Mucosa of rectum (tissue), 2 donors: ENCODE measurements at regions not wholly inside any gene's neighbourhood (a gene's known extent, or its start where the extent isn't known, plus 50 kb on each side); places are given as distances from the start of the nearest gene placed in this dataset.
"Not testable (repeated sequence)": the region's sequence is repeated elsewhere in the genome, so short reads cannot be mapped to it uniquely, and the experiment has no call there.

Source experiments
- H3K27ac ChIP-seq, 2 donors: one replicate each; pipeline ENCODE4 v1.7.0; 2013; ENCODE audit warnings: inconsistent platforms in 2 of 2, low read depth in 2 of 2, low read length in 2 of 2
- H3K27me3 ChIP-seq, 2 donors: one replicate each; pipeline ENCODE4 v1.7.0; 2013; ENCODE audit warnings: low read length in 2 of 2; ENCODE audit not compliant: control insufficient read depth in 2 of 2, insufficient read depth in 2 of 2
- H3K36me3 ChIP-seq, 2 donors: one replicate each; pipeline ENCODE4 v1.7.0; 2013; ENCODE audit warnings: low read length in 2 of 2; ENCODE audit not compliant: control insufficient read depth in 2 of 2, insufficient read depth in 2 of 2
- H3K4me1 ChIP-seq, 2 donors: one replicate each; pipeline ENCODE4 v1.7.0; 2013; ENCODE audit warnings: low read length in 2 of 2, mild to moderate bottlenecking in 1 of 2; ENCODE audit not compliant: control insufficient read depth in 2 of 2, insufficient read depth in 2 of 2
- H3K4me3 ChIP-seq, 2 donors: one replicate each; pipeline ENCODE4 v1.7.0; 2013; ENCODE audit warnings: low read length in 2 of 2
- H3K9ac ChIP-seq, 2 donors: one replicate each; pipeline ENCODE4 v1.7.0; 2013; ENCODE audit warnings: low read length in 2 of 2, low read depth in 1 of 2, mild to moderate bottlenecking in 1 of 2
- H3K9me3 ChIP-seq, 2 donors: one replicate each; pipeline ENCODE4 v1.7.0; 2013; ENCODE audit warnings: low read length in 2 of 2; ENCODE audit not compliant: control insufficient read depth in 2 of 2
- donor health status: healthy.
- donor health status: Normal muscosa, but diverticular disease.

- no peaks in the 10 kb centered on the region for H3K4me1 ChIP-seq
- H3K27ac ChIP-seq = no peak overlapping the region
- H3K9me3 ChIP-seq = no peaks in the 10 kb centered on the region
- no peak overlapping the region for H3K4me3 ChIP-seq
- no peak overlapping the region for H3K9ac ChIP-seq
- no peaks in the 10 kb centered on the region for H3K36me3 ChIP-seq
- no peaks in the 10 kb centered on the region for H3K27me3 ChIP-seq
Observed at GRCh38 chr4:147220833-147221232, 260.1 kb upstream of the EDNRA start.

- Histone ChIP-seq H3K27ac (no peak overlapping the region), H3K4me1 (no peaks in the 10 kb centered on the region), H3K9me3 (no peaks in the 10 kb centered on the region), H3K9ac (no peak overlapping the region), H3K36me3 (no peaks in the 10 kb centered on the region), H3K27me3 (no peaks in the 10 kb centered on the region), H3K4me3 (no peak overlapping the region)
Observed at GRCh38 chr4:147222906-147223305, 258.0 kb upstream of the EDNRA start.

- Histone ChIP-seq H3K4me1 (no peaks in the 10 kb centered on the region), H3K9ac (no peak overlapping the region), H3K27ac (no peak overlapping the region), H3K27me3 (no peaks in the 10 kb centered on the region), H3K4me3 (no peak overlapping the region), H3K9me3 (no peaks in the 10 kb centered on the region), H3K36me3 (no peaks in the 10 kb centered on the region)
Observed at GRCh38 chr4:147223576-147223975, 257.3 kb upstream of the EDNRA start.

DNA sequence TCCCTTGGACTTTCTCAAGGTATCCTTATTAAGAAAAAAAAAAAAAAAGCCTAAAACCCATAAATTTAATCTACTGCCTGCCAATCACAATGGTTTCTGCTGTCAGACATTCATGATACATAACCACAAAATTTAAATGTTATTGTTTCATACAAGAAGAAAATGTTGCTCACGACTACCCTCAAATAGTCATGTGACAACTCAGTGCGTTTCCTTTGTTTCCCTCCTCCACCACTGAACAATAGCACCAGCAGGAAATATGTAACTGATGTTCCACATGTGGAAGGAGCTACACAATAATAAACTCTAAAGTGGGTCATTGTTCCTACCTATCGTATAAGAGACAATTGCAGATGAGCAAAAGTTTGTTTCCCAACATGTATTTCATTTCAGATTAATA, 244.1 kb upstream of the EDNRA start:
- Histone ChIP-seq H3K36me3 (no peaks in the 10 kb centered on the region), H3K9me3 (no peaks in the 10 kb centered on the region), H3K4me1 (no peaks in the 10 kb centered on the region), H3K27me3 (no peaks in the 10 kb centered on the region), H3K4me3 (no peak overlapping the region), H3K27ac (no peak overlapping the region), H3K9ac (no peak overlapping the region)

GRCh38 chr4:147244786-147245185, 236.1 kb upstream of the EDNRA start:
- Histone ChIP-seq H3K9ac (no peak overlapping the region), H3K4me1 (peaks cover 0 to 7% of the 10 kb centered on the region in 2 donors), H3K27ac (no peak overlapping the region), H3K27me3 (no peaks in the 10 kb centered on the region), H3K9me3 (no peaks in the 10 kb centered on the region), H3K4me3 (no peak overlapping the region), H3K36me3 (no peaks in the 10 kb centered on the region)

DNA sequence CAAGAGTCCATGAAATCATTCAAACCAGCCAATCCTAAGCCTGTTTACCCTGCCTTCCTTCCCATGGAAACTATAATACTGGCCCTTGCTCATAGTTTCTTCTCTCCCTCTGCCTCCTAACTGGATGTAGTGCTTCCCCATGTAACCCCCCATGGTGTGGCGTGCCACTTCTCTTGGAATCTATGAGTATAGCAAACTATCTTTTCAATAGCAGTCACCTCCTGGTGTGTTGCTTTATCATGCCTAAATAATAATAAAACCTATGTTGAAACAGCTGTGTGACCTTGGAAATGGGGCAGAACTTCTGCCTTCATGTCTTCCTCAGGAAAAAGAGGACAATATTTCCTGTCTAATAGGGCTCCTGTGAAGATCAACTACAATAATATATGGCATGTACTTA, 234.8 kb upstream of the EDNRA start:
- H3K27me3 ChIP-seq = no peaks in the 10 kb centered on the region
- H3K36me3 ChIP-seq = no peaks in the 10 kb centered on the region
- H3K4me1 ChIP-seq = peaks cover 0 to 7% of the 10 kb centered on the region in 2 donors
- no peak overlapping the region for H3K27ac ChIP-seq
- H3K9me3 ChIP-seq = no peaks in the 10 kb centered on the region
- no peak overlapping the region for H3K9ac ChIP-seq
- H3K4me3 ChIP-seq = no peak overlapping the region

DNA sequence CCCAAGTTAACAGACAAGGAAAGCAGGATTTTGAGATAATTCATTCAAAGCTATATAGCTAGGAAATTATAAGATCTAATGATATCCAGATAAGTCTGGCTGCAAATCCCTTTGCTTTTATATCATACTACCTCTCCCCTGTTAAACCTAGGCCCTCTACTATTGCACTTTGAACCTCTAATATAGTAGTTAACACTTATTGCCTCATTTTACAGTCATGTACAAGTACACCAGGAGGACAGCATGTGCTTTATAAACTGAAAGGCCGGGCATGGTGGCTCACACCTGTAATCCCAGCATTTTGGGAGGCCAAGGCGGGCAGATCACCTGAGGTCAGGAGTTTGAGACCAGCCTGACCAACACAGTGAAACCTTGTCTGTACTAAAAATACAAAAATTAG, 234.4 kb upstream of the EDNRA start:
- H3K36me3 ChIP-seq, H3K9ac ChIP-seq, H3K9me3 ChIP-seq, H3K4me3 ChIP-seq, H3K27ac ChIP-seq, H3K27me3 ChIP-seq, H3K4me1 ChIP-seq: not testable (repeated sequence)

- H3K27me3 ChIP-seq = no peaks in the 10 kb centered on the region
- no peak overlapping the region for H3K27ac ChIP-seq
- H3K9me3 ChIP-seq = no peaks in the 10 kb centered on the region
Observed at GRCh38 chr4:147247579-147247978, 233.3 kb upstream of the EDNRA start.

DNA sequence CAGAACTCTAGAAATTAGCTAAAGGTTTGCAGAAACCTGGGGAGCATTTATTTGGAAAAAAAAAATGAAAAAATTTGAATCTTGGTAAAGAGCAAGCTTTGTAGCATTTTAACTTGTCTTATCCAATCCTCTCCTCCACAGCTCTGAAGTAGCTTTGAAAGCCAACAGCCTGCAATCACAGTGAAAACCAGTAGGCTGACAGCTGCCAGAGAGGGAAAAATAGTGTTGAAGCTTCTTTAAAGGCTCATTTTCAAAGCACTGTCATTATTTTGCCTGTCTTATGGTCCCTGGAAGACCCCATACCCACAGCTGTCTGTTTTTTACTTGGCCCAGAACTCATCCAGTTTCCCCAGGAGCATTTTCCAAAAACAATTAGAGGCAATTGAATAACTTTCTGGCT, 230.8 kb upstream of the EDNRA start:
- Histone ChIP-seq H3K36me3 (no peaks in the 10 kb centered on the region), H3K27ac (no peak overlapping the region), H3K4me3 (no peak overlapping the region), H3K4me1 (peaks cover 0 to 7% of the 10 kb centered on the region in 2 donors), H3K9ac (no peak overlapping the region), H3K9me3 (no peaks in the 10 kb centered on the region), H3K27me3 (no peaks in the 10 kb centered on the region)

More at GRCh38 chr4:147247579-147247978, 233.3 kb upstream of the EDNRA start:
- H3K4me1 ChIP-seq = peaks cover 0 to 7% of the 10 kb centered on the region in 2 donors
- H3K4me3 ChIP-seq = no peak overlapping the region
- H3K36me3 ChIP-seq = no peaks in the 10 kb centered on the region
- H3K9ac ChIP-seq = no peak overlapping the region

DNA sequence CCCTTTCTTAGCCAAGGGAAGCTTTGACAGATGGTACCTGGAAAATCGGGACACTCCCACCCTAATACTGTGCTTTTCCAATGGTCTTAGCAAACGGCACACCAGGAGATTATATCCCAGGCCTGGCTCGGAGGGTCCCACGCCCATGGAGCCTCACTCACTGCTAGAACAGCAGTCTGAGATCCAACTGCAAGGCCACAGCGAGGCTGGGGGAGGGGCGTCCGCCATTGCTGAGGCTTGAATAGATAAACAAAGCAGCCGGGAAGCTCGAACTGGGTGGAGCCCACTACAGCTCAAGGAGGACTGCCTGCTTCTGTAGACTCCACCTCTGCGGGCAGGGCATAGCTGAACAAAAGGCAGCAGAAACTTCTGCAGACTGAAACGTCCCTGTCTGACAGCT, 225.6 kb upstream of the EDNRA start:
- H3K9me3 ChIP-seq, H3K9ac ChIP-seq, H3K4me3 ChIP-seq, H3K27me3 ChIP-seq, H3K4me1 ChIP-seq, H3K27ac ChIP-seq, H3K36me3 ChIP-seq: not testable (repeated sequence)

- not testable (repeated sequence) for H3K4me3 ChIP-seq, H3K27me3 ChIP-seq, H3K4me1 ChIP-seq, H3K36me3 ChIP-seq, H3K9me3 ChIP-seq, H3K9ac ChIP-seq, H3K27ac ChIP-seq
Observed at GRCh38 chr4:147259271-147259670, 221.6 kb upstream of the EDNRA start.
